Sigmoid colon (tissue), 4 donors: ENCODE measurements at regions not wholly inside any gene's neighbourhood (a gene's known extent, or its start where the extent isn't known, plus 50 kb on each side); places are given as distances from the start of the nearest gene placed in this dataset.

Source experiments
- CTCF ChIP-seq, 4 experiments: fragments of 450-650 bp in 3 of 4; fragments of 200-600 bp in 1 of 4; IDR thresholded peaks; one replicate each; pipeline ENCODE4 v1.5.1; 2016 to 2019; ENCODE audit warnings: antibody characterized with exemption in 4 of 4, mild to moderate bottlenecking in 3 of 4, moderate library complexity in 2 of 4
- EP300 ChIP-seq, 4 donors: sonication (generic); formaldehyde crosslinking; IDR thresholded peaks; one replicate each; pipeline ENCODE4 v1.6.1; 2017; ENCODE audit warnings: antibody characterized with exemption in 4 of 4
- POLR2A ChIP-seq, 2 donors: fragments of 450-650 bp; IDR thresholded peaks; one replicate each; pipeline ENCODE4 v1.6.1; 2016; ENCODE audit warnings: antibody characterized with exemption in 2 of 2, mild to moderate bottlenecking in 2 of 2, moderate library complexity in 2 of 2
- POLR2AphosphoS5 ChIP-seq, 4 donors: sonication (generic); formaldehyde crosslinking; IDR thresholded peaks; one replicate each; pipeline ENCODE4 v1.6.1; 2017; ENCODE audit warnings: antibody characterized with exemption in 4 of 4

GRCh38 chr5:56501781-56502557 is 268.8 kb upstream of the ANKRD55 start:
- no peak for TF ChIP-seq CTCF (IDR thresholded peaks at IDR 0.05)
- TF ChIP-seq POLR2A (IDR thresholded peaks at IDR 0.05): no peak
- no peak for TF ChIP-seq POLR2AphosphoS5 (IDR thresholded peaks at IDR 0.05)
- no peak for TF ChIP-seq EP300 (IDR thresholded peaks at IDR 0.05)
